ENCODE measurements at regions not wholly inside any gene's neighbourhood (a gene's known extent, or its start where the extent isn't known, plus 50 kb on each side); places are given as distances from the start of the nearest gene placed in this dataset.

GRCh38 chrX:107577933-107578332 is 50.4 kb upstream of the PRPS1 start:
- ChIA-PET SMC1A (ENCODE audit: uncharacterized antibody, unreplicated experiment) (no interaction called here), POLR2A (no interaction called here), RAD21 (ENCODE audit: unreplicated experiment) (no interaction called here), CTCF (no interaction called here)
- no peak for TF ChIP-seq MTA2 (IDR thresholded peaks at IDR 0.05; ENCODE audit: low read depth)
- DNase-seq (ENCODE audit: low read depth, low spot score), result no peak
- no peaks in the 10 kb centered on the region for H3K4me1 ChIP-seq (ENCODE audit: control insufficient read depth, insufficient read depth, low read length)
- no peaks in the 10 kb centered on the region for H3K36me3 ChIP-seq (ENCODE audit: control insufficient read depth in 2 of 2, insufficient read depth in 2 of 2, low read length in 1 of 2)
- H3K9ac ChIP-seq (ENCODE audit: control insufficient read depth, insufficient read depth, low read length), result no peak overlapping the region
- BruUV-seq (replicated peaks), result no TSS peak
- intact Hi-C loops (cut with micrococcal nuclease; ENCODE audit: unreplicated experiment) (no loop called here), in situ Hi-C loops (cut with MboI) (no loop called here)
- no peaks in the 10 kb centered on the region for H3K79me2 ChIP-seq (ENCODE audit: control insufficient read depth, insufficient read depth, low read length)
- H3K27me3 ChIP-seq (replicated peaks in 1 of 2; ENCODE audit: control insufficient read depth in 2 of 2, insufficient read depth in 2 of 2, low read length in 1 of 2), result no peaks in the 10 kb centered on the region
- no peak for ATAC-seq
- no peaks in the 10 kb centered on the region for H4K20me1 ChIP-seq (ENCODE audit: control insufficient read depth, insufficient read depth)
- FAIRE-seq, result no peak
- no peaks in the 10 kb centered on the region for H3K9me3 ChIP-seq (replicated peaks; ENCODE audit: control insufficient read depth, insufficient read depth, low read length)
- no peak overlapping the region for H3K4me2 ChIP-seq (ENCODE audit: control insufficient read depth, insufficient read depth)
- H3K27ac ChIP-seq (ENCODE audit: control insufficient read depth, insufficient read depth), result no peak overlapping the region
- H2AFZ ChIP-seq (ENCODE audit: control insufficient read depth, low read depth, low read length), result no peak overlapping the region
- no peak overlapping the region for H3K4me3 ChIP-seq
- WGBS (ENCODE audit: insufficient coverage, insufficient replicate concordance, low lambda C conversion rate, missing lambda C conversion rate), result 100% methylated on average over 2 of the region's 2 CpGs
